ENCODE measurements at regions not wholly inside any gene's neighbourhood (a gene's known extent, or its start where the extent isn't known, plus 50 kb on each side); places are given as distances from the start of the nearest gene placed in this dataset.

GRCh38 chr6:135798751-135799515 lies 52.6 kb upstream of the PDE7B start:
- DNase-seq (ENCODE audit: low read depth) = no peak

All from RPMI7951 (cell line).